GM18507 (cell line): ENCODE measurements at regions not wholly inside any gene's neighbourhood (a gene's known extent, or its start where the extent isn't known, plus 50 kb on each side); places are given as distances from the start of the nearest gene placed in this dataset.
A peak's percentile ranks its signal among the peaks of the same experiment; 100 is the strongest.

Source experiments
- DNase-seq: peaks from one replicate; pipeline ENCODE4 v3.0.0; 2011; ENCODE audit warnings: low read depth; ENCODE audit not compliant: insufficient read length; ENCODE audit errors: extremely low spot score
- FAIRE-seq: peaks from 2 replicates; lab custom pipeline; 2011; peaks lifted over from hg19 to GRCh38; lab: Jason Lieb, UNC

DNA sequence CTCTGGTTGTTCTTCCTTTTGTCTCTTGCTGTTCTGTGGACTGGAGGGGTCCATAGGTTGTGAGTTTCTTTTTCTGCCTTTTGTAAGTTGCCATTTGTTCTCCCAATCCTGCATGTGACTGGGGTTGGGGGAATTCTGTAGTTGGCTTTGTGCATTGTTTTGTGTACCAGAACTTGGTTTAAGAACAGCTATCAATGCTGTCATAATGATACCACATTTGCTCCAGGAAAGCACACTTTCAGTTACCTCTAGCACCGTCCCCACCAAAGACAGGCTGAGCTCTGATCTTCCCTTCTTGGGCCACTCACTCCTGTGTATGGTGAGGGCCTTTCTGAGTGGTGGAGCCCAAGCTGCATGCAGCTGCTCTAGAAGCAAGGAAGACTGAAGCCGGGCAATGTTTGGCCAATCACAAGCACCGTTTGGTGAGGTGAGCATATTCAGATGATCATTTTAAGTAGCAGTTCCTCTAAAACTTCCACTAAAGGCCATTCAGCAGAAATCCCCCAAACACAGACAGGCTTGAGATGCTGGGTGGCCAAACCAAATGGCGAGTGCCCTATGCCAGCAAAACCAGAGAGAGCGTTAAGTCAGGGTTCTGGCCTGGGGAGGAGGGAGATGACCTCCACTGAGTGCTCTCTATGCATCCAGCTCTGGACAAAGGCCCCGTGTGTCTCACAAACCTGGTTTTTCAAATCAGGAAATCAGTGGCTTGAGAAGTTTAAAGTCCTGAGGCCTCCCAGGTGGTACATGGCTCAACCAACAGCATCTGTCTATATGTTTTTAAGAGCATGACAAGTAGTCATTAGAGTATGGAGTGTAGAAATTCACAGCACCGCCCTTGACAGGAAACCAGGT lies 120.7 kb upstream of the SPATA13 start:
- DNase-seq, result no peak

DNA sequence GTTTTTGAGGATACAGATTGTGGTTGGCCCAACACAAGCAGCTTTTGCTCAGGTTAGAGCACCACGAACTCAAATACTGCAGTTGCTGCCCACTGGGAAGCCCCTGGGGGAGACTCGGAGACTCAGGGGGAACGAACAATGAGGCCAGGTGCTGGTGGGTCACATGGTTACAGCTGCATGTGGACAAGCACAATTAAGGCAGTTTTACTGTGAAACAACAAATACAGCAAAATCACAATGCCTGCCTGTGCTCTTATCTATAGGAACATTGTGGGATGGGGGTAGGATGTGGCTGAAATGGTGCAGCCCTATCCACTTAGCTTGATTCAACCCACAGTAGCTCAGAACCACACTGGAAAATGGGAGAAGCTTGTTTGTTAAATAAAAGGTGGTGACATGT lies 119.7 kb upstream of the SPATA13 start:
- DNase-seq (no peak), FAIRE-seq (no peak)

More for the DNA sequence above, 120.7 kb upstream of the SPATA13 start:
- peak; percentile 51 for FAIRE-seq

DNA sequence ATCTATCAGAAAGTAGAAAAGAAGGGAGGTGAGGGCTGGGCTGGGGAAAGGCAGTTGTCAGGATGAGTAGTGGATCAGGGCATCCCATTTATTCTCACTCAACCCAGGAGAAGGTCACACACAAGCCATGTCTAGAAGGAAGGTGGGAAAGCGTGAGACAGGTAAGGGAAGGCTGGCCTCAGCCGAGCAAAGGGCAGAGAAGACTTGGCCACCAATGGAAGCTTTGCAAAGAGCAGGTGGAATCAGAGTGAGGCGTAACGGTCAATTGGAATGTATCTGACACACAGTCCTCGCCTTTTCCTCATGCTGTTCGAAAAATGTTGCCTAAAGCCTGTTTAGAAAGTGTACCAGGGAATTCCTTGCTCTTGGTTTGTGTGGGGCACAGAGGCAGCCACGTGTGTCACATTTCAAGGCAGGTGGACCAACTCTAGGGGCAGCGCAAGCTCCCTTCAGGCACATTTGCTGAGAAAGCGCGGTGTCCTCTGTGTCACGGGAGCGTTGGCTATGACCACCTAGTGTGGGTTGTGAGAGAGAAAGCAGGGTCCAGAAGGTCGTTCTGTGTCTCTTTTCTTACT lies 118.8 kb upstream of the SPATA13 start:
- FAIRE-seq (no peak), DNase-seq (no peak)

DNA sequence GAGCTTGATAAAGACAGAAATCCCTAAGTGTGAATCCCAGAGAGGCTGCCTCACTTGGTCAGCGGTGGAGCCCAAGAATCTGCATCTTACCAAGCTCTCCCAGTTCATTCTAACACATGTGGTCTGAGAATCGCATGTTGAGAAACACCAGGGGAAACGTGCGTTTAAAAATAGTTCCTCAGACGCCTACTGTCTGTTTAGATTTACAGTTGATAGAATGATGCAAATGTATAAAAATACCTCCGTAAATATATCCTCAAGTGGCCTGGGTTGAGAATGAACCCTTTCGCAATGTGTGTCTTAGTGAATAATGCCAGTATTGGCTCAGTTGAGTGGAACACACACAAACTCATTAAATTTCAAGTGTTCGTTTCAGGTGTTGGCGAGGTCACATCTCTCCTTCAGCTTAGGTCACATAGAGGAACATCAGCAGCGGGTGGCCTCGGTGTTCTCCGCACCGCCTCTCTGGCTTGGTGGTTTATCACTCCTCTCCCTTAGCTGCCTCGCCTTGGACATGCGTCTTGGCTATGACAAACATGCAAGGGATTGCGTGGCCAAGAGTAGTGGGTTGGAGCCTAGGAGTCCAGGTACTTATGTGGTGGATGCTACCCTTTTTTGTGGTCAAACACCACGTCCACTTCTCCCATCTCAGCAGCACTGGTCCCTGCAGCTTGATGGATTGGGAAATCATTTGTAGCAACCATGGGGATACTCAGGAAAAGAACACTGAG lies 117.6 kb upstream of the SPATA13 start:
- DNase-seq (no peak), FAIRE-seq (no peak)

DNA sequence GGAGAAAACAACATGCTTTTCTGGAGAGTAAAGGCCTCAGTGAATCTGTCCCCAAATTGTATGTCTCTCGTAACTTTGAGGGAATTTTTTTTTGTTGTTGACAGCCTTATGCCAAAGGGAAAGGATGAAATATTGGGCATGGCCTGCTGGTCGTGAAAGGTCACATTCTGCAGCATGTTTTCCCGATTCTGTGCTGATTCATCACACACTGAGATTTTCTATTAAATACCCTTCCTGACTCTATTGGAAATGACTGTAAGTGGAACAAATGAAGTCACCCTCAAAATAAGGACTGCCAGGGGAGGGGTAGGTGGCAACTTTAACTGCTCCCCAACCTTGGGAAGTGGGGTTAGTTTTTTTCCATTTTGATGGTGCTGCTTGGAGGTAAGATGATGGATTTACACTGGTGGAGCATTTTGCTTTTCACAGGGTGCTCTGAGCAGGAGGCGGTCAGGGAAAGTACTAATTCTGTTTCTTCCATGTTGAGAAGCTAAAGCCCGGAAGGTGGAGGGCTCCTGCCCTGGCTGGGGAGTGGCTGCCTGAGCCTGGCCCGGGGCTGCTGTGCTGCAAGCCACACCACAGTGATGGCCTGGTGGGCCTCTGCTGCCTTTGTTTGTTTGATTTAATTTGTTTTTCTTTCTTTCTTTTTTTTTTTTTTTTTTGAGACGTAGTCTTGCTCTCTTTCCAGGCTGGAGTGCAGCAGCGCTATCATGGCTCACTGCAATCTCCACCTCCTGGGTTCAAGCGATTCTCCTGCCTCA lies 116.8 kb upstream of the SPATA13 start:
- no peak for FAIRE-seq
- no peak for DNase-seq

DNA sequence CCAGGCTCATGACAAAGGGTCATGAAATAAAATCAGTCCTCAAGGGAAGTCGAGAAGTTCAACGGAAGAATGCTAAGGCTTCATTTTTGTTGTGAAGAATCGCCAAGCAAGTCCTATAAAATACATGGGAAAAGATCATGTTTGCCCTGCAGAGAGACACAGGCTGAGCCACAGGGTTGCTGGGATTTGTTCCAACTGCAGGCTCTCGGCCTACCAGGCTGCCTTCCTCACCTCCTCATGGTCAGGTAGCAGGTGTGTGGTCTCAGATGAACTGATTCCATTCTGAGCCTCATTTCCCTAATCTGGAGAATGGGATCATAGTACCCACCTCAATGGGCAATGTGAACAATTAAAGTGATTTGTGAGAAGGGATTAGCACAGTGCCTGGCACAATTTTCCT lies 114.9 kb upstream of the SPATA13 start:
- no peak for DNase-seq
- FAIRE-seq, result no peak

DNA sequence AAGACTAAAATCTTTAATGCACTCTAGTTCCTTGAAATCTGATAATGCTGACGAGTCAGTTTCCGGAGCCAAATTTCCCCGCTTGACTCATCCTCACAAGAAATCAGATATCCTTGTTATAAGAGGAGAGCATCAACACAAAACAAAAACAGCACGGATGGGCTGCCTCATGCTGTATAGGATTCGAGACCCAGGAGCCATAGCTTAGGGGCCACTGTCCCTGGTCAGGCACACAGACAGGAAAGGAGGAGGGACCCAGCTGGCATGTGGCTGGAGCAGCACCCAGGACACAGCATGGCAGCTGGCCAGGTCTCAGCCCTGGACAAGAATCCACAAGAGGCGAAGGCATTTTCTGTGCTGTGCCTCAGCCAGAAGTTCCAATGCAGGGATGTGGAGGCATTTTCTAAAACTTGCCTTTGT lies 110.2 kb upstream of the SPATA13 start:
- FAIRE-seq (no peak), DNase-seq (no peak)

DNA sequence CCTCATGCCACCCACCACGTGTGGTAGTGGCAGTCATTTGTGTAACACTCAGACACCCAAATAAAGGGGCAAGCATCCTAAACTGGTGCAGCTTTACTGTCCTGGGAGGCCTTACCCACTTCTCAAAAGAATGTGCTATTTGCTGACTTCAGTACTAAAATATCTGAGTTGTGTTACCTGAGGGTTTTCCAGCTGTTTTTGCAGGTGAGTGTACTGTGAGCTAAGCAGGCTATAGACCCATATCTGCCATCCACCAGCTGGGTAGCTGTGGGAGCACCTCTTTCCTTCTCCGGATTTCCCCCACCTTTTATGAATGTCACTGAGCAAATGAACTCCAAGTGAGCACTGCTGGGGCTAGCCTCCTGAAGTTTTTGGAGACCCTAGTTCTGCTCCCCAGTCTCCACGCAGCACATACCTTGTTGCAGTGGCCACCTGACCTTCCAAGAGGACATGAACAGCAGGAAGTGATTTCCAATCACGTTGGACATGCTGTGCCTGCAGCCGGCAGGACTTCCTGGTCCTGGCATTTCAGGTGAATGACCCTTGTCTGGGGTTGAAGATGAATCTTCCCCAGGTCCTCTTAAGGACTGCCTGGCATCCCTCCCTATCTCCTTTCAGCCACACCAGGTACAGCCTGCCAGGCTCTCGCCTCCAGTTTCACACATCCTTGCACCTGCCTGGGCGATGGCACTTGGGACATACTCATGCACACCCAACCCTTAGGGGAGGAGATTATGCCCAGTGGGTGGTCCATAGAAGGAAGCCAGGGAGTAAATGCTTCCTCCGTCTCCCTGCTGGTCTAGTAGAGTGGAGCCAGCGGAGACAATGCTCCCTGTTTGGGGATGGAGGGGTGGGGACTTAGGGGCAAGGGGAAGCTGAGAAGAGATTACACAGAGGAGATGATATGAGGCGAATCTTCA lies 109.5 kb upstream of the SPATA13 start:
- no peak for FAIRE-seq
- DNase-seq, result no peak

DNA sequence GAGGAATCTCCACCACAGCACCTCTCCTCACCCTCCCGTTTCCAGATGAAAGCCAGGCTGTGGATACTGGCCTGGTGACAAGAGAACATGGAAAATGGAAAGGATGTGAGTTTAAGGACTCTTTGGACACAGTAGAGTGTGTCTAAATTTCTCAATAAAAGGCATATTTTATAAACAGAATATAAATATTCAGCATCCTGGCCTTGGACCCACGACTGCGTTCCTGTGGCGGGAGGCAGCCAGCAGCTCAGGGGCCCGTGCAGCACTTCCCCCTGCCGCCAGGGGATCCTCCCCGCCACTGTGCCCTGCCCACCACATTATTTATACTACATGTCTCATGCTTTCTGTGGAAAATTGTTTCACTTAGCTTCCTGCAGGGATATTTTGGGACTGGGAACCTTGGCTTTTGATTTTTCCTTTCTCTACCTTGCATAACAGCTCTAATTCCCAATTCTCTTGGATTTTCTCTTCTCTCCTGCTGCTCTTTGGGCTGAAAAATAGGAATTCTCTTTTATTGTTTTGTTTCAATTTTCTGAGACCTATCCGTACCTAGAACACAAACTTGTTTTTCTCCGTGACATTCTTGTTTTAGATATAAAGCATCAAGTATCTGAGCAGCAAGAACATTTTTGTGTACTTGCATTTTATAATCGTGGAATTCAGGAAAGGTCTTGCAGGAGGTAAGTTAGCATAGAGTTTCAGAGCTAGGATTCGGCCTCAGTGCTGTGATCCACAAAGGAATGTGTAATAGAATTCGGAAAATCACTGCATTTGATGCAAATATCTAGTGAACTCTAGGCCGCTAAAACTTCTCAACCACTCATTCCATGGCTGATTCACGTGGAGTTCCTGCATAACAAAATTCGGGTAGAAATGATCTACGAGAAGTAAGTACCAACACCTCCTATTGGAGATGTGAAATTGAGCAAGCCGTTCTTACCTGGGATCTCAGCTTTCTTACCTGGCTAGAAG lies 107.7 kb upstream of the SPATA13 start:
- DNase-seq (no peak), FAIRE-seq (no peak)

DNA sequence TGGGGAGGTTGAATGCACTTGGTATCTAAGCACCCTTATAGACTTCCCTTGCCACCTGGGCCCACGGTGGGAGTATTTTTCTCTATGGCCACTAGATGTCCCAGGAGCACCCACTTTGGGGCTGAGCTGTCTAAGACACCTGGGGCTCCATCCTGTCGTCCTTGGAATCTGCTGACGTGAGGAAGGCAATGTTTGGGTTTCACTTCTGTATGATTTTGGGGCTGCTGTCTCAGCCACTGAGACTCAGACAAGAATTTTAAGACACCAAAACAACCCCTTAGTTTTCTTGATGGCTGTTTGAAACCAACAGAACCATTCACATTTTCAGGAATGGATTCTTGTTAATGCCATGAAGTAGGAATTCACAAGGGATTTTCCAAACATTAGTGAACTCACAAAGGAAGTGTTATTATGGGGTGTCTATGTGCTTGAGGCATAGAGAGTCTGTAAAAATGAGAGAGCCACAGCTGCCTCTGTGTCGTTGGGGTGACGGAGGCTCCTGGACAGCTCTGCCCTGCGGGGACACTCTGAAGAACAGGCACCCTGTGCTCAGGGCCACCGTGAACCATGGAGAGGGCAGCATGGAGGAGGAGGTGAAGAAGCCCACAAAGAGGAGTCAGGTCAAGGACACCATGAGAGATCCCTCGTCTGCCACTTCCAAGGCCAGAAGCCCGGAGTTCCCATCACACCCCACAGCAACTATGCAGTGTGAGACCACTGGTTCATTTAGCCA lies 106.8 kb upstream of the SPATA13 start:
- DNase-seq (peak; percentile 60), FAIRE-seq (peak; percentile 90)

DNA sequence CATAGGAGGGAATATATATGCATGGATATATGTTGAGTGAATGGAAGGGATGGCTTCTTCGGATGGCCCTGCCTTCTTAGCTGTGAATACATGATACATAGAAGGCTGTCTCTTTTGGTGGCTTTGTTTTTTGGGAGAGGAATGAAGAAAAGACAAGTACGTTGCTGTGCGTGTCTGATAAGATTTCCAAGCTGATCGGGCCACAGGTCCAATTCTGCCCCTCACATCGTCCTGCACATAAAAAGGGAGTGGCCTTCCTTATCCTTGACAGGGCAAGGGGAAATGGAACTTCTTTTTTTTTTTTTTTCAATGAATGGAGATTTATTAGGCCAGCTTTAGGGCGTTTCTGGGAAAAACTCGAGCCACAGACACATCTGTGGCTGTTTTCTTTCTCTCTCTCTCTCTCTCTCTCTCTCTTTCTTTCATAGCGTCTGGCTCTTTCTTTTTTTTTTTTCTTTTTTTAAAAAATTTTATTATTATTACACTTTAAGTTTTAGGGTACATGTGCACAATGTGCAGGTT lies 103.8 kb upstream of the SPATA13 start:
- FAIRE-seq (no peak), DNase-seq (no peak)

DNA sequence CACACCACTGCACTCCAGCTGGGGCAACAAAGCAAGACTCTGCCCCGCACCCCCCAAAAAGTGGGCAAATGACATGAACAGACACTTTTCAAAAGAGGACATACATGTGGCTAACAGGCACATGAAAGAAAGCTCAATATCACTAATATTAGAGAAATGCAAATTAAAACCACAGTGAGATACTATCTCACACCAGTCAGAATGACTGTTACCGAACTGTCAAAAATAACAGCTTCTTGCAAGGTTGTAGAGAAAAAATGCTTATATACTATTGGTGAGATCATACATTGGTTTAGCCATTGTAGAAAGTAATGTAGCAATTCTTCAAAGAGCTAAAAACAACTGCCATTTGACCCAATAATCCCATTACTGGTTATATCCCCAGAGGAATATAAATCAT lies 99.5 kb upstream of the SPATA13 start:
- FAIRE-seq (peak; percentile 54), DNase-seq (no peak)

DNA sequence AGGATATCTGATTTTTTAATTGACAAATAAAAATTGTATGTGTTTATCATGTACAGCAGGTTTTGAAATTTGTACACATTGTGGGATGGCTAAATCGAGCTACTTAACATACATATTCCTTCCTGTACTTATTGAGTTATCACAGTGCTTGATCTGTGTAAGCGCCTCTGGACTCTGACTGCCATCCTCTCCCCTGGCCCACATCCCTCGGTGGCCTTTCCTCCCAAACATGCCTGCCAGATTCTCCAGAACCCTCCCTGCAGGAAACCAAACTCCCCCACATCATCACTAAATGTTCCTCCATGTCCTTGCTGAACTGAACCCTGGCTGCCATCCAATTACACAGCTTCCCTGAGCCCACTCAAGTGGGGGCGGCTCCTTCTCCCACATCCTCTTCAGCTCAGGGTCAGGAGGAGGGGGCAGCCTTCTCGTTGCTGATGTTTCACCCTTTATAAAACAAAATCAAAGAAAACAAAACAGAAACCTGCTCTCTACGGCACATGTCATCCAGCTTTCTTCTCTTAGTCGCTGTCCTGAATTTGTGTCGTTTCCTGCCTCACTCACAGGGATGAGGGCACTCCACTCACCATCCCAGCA lies 97.1 kb upstream of the SPATA13 start:
- FAIRE-seq (no peak), DNase-seq (no peak)

DNA sequence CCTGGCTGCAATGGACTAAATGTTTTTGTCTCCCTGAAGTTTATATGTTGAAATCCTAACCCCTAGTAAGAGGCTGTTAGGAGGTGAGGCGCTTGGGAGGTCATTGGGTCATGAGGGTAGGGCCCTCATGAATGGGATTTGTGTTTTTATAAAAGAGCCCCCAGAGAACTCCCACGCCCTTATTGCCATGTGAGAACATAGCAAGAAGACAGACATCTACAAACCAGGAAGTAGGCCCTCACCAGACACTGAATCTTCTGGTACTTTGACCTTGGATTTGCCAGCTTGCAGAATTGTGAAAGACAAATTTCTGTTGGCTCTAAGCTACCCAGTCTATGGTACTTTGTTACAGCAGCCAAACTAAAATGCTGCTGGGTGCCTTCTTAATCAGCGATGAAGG lies 96.1 kb upstream of the SPATA13 start:
- no peak for DNase-seq
- no peak for FAIRE-seq

DNA sequence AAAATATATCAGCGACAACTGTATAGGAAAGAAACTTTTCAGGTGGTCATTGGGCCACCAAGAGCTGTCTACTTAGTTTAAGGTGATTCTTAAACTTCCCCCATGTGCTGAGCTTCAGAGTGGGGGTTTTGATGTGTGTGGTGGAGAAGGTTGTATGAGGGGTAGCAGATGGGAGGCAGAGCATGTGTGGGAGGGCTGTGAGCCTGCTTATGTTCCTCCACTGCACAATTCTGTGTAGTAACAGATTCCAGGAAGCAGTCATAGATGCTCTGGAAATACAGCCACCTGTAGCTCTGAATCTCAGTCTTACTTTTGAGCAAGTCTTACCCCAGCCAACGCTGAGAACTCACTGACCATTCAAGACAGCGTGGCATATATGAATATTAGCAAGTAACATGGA lies 95.3 kb upstream of the SPATA13 start:
- no peak for FAIRE-seq
- DNase-seq, result no peak

DNA sequence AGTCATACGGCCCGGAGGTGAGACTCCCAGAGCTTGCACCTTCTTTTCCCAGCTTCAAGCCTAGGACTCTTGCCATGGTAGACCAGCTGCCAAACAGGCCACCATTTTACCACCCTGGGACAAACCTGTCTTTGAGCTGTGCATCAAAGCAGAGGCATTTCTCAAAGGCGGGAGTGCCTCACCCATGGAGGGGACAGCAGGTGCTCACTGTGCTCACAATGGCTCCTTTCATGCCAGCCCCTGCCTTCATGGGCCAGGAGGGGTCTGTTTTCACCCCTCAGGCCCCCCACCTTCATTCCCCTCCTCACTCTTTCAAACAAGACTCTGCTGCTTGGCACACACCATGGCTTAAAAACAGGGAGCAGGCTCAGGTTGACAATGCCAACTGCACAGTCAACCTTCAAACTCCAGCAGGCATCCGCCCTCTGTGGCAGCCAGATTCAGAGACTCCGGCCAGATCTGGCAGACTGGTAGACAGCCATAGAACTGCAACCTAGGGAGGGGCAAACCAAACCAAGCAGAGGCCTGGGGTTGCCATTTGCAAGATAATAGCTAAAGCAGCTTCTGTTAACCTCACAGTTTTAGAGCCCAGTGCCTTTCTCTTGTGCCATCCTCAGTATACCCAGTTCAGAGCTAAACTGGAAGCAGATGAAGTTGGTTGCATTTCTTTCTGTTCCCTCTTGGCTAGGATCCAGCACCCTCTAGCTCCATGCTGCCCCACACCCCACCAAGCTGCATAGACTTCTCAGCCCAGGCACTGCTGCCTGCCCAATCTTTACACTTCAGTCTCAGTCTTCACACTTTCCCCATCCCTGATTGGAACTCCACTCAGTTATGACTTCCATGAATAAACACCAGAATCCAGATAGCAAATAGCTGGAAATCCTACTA lies 93.9 kb upstream of the SPATA13 start:
- DNase-seq (no peak), FAIRE-seq (no peak)
